Adrenal gland (tissue), 5 donors: ENCODE measurements at regions not wholly inside any gene's neighbourhood (a gene's known extent, or its start where the extent isn't known, plus 50 kb on each side); places are given as distances from the start of the nearest gene placed in this dataset.

Source experiments
- POLR2A ChIP-seq, 2 donors: fragments of 450-650 bp; IDR thresholded peaks; one replicate each; pipeline ENCODE4 v1.6.1; 2017; ENCODE audit warnings: antibody characterized with exemption in 2 of 2, mild to moderate bottlenecking in 2 of 2, moderate library complexity in 1 of 2
- TF ChIP-seq, protein P1 (sequence below), 6 experiments: fragments of 450-650 bp in 4 of 6; fragments of 200-600 bp in 2 of 6; sonication (generic) in 1 of 6; IDR thresholded peaks; 1 replicate in 5 of 6; 2 replicates in 1 of 6; pipeline versions ENCODE4 v1.5.1 to v1.8.0; 2016 to 2021; ENCODE audit warnings: antibody characterized with exemption in 6 of 6, mild to moderate bottlenecking in 2 of 6, moderate library complexity in 1 of 6
- donor health status: DM: no; HTN: no; CAD: no.

DNA sequence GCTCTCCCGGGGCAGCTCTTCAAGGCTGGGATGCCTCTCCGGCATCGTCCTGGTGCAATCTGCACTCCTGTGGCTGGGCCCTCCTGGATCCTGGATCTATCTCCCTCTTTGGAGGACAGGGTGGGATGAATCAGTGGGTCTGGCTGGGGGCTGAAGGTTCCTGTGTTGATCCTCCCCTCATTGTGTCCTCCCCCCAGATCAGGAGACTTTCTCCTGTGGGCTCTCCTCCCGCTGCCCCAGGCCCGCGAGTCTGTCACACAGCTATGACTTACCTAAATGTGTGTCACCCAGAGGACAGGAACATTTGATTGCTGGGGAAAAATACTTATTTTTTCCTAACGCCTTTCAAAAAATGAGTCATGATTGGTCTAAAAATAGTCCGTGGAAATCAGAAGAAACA lies 106.8 kb upstream of the NECTIN1 start:
- TF ChIP-seq, protein P1, sequence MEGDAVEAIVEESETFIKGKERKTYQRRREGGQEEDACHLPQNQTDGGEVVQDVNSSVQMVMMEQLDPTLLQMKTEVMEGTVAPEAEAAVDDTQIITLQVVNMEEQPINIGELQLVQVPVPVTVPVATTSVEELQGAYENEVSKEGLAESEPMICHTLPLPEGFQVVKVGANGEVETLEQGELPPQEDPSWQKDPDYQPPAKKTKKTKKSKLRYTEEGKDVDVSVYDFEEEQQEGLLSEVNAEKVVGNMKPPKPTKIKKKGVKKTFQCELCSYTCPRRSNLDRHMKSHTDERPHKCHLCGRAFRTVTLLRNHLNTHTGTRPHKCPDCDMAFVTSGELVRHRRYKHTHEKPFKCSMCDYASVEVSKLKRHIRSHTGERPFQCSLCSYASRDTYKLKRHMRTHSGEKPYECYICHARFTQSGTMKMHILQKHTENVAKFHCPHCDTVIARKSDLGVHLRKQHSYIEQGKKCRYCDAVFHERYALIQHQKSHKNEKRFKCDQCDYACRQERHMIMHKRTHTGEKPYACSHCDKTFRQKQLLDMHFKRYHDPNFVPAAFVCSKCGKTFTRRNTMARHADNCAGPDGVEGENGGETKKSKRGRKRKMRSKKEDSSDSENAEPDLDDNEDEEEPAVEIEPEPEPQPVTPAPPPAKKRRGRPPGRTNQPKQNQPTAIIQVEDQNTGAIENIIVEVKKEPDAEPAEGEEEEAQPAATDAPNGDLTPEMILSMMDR (IDR thresholded peaks at IDR 0.05), result no peak
- TF ChIP-seq POLR2A (IDR thresholded peaks at IDR 0.05), result no peak
